Gastroesophageal sphincter (tissue), 3 donors: ENCODE measurements at regions not wholly inside any gene's neighbourhood (a gene's known extent, or its start where the extent isn't known, plus 50 kb on each side); places are given as distances from the start of the nearest gene placed in this dataset.

ENCODE experiments used
- POLR2AphosphoS5 ChIP-seq: sonication (generic); formaldehyde crosslinking; IDR thresholded peaks from one replicate; pipeline ENCODE4 v1.6.1; 2017; ENCODE audit warnings: antibody characterized with exemption
- TF ChIP-seq, protein P1 (sequence below), 4 experiments: fragments of 200-600 bp in 2 of 4; fragments of 450-650 bp in 2 of 4; sonication (generic) in 1 of 4; IDR thresholded peaks; one replicate each; pipeline ENCODE4 v1.5.1; 2017 to 2019; ENCODE audit warnings: antibody characterized with exemption in 4 of 4, mild to moderate bottlenecking in 2 of 4, moderate library complexity in 2 of 4

DNA sequence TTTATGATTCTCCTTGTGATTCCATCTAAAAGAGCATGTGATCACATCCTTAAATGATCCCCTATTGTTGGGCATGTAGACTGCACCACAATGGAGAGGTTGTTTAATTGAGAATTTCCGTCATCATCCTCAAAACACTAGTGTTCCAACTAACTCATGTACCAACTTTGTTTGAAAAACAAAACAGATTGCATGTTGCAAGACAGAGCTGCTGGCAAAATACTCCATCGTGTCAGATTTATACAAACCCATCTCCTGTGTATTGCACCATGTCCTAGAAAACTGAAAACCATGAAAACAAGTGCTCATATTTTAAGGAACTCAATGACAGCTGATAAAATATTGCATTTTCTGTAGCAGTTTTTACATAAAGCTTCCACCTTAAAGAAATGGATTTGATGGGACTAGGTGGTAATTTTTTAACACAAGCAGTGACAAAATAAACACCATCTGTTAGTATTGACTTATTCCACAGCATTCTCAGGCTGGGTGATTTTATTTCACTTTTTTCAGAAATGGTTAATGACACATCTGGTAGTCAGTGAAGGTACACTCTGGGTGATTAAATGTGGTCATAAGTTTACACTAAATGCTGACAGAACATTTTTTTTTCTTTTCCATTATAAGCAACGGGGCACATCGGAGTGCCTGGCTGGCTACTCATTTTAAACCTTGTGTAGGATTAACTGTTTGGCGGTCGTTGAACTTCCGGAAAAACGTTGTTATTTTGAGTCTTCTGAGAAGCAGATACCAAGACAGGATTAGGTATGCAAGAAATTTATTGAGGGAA, 602.9 kb upstream of the WWC1 start:
- TF ChIP-seq, protein P1, sequence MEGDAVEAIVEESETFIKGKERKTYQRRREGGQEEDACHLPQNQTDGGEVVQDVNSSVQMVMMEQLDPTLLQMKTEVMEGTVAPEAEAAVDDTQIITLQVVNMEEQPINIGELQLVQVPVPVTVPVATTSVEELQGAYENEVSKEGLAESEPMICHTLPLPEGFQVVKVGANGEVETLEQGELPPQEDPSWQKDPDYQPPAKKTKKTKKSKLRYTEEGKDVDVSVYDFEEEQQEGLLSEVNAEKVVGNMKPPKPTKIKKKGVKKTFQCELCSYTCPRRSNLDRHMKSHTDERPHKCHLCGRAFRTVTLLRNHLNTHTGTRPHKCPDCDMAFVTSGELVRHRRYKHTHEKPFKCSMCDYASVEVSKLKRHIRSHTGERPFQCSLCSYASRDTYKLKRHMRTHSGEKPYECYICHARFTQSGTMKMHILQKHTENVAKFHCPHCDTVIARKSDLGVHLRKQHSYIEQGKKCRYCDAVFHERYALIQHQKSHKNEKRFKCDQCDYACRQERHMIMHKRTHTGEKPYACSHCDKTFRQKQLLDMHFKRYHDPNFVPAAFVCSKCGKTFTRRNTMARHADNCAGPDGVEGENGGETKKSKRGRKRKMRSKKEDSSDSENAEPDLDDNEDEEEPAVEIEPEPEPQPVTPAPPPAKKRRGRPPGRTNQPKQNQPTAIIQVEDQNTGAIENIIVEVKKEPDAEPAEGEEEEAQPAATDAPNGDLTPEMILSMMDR (IDR thresholded peaks at IDR 0.05), result no peak
- no peak for TF ChIP-seq POLR2AphosphoS5
